Fibroblast of pulmonary artery (primary cell): ENCODE measurements at regions not wholly inside any gene's neighbourhood (a gene's known extent, or its start where the extent isn't known, plus 50 kb on each side); places are given as distances from the start of the nearest gene placed in this dataset.
A peak's percentile ranks its signal among the peaks of the same experiment; 100 is the strongest.

Experiments
- DNase-seq: peaks from one replicate; pipeline ENCODE4 v3.0.0-alpha.2; 2010; ENCODE audit warnings: low read depth
- H3K4me3 ChIP-seq: replicated peaks from 2 replicates; pipeline ENCODE4 v1.5.1; 2011; ENCODE audit warnings: low read depth, mild to moderate bottlenecking, control low read depth, low read length, moderate library complexity
- TF ChIP-seq, protein P1 (sequence below): IDR thresholded peaks from 2 replicates; pipeline ENCODE4 v1.5.1; 2011; ENCODE audit warnings: mild to moderate bottlenecking, control low read depth, low read length, inconsistent platforms; ENCODE audit errors: missing control alignments

DNA sequence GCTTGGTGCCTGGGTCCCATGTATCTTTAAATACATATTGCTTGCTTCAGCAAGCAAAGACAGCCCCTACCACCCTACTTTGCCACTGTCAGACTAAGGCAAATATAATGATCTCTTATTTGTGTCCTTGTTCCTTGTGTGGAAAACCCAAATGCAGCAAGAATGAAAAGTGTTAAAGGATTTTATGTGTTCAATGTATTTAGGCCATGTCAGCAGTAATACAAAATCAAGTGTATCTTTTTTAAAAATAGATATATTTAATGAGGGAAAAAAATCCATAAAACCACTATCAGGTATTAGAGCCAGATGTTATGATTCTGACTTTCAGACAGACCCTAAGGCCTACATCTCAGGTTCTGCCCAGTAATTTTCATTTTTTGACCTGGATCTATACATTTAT, 374.5 kb downstream of the SEC14L1 start:
- no peak overlapping the region for H3K4me3 ChIP-seq
- no peak for DNase-seq
- TF ChIP-seq, protein P1, sequence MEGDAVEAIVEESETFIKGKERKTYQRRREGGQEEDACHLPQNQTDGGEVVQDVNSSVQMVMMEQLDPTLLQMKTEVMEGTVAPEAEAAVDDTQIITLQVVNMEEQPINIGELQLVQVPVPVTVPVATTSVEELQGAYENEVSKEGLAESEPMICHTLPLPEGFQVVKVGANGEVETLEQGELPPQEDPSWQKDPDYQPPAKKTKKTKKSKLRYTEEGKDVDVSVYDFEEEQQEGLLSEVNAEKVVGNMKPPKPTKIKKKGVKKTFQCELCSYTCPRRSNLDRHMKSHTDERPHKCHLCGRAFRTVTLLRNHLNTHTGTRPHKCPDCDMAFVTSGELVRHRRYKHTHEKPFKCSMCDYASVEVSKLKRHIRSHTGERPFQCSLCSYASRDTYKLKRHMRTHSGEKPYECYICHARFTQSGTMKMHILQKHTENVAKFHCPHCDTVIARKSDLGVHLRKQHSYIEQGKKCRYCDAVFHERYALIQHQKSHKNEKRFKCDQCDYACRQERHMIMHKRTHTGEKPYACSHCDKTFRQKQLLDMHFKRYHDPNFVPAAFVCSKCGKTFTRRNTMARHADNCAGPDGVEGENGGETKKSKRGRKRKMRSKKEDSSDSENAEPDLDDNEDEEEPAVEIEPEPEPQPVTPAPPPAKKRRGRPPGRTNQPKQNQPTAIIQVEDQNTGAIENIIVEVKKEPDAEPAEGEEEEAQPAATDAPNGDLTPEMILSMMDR: no peak

DNA sequence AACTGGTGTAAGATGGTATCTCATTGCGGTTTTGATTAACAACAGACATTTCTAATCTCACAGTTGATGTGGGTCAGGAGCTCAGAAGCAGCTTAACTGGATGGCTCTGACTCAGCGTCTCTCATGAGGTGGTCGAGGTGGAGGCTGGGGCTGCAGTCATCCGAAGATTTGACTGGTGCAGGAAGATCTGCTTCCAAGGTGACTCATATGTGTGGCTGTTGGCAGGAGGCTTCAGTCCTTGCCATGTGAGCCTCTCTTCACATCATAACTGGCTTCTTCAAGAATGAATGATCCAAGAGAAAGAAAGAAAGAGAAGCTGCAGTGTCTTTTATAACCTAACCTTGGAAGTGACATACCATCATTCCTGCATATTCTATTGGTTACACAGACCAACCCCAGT, 376.1 kb downstream of the SEC14L1 start:
- H3K4me3 ChIP-seq: no peak overlapping the region
- peak; percentile 54 for DNase-seq
- TF ChIP-seq, protein P1: no peak

DNA sequence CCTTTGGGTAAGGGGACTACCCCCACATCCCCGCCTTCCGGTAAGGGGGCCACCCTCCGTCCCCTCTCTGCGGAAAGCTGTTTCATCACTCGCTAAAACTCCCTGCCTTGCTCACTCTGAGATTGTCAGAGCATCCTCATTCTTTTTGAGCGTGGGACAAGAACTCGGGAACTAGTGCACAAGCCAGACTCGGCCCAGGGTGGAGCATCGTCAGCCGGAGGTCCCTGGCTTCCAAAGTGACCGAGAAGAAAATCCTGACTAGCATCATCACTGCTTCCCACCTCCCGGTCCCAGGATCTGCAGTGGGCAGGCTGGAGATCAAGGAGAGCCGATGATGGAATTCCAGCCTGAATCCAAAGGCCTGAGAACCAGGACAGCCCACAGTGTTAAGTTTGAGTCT, 380.3 kb downstream of the SEC14L1 start:
- no peak overlapping the region for H3K4me3 ChIP-seq
- DNase-seq: no peak
- TF ChIP-seq, protein P1: no peak

DNA sequence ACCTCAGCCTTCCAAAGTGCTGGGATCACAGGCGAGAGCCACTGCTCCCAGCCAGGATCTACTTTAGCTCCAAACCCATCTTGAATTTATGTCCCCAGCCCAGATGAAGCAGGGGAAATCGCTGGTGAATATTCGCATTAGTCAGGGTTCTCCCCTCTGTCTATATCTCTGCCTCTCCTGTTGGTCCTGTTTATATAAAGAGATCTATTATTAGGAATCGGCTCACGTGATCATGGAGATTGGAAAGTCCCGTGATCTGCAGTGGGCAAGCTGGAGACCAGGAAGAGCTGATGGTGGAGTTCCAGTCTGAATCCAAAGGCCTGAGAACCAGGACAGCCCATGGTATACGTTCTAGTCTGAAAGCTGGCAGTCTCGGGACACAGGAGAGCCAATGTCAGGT, 382.8 kb downstream of the SEC14L1 start:
- TF ChIP-seq, protein P1: no peak
- DNase-seq: no peak
- no peak overlapping the region for H3K4me3 ChIP-seq

DNA sequence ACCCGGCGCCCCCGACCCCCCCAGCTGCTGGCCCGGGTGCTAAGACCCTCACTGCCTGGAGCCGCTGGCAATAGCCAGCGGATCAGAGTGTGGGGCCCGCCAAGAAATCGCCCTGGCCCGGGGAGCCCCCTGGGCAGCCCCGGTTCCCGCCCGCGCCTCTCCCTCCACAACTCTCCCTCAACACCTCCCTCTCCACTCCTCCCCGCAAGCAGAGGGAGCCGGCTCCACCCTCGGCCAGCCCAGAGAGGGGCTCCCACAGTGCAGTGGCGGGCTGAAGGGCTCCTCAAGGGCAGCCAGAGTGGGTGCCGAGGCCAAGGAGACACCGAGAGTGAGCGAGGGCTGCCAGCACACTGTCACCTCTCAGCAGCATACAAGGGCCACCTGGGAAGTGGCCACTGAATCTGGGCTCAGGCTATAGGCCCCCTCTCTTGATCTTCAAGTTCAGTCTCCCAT, 385.5 kb downstream of the SEC14L1 start:
- H3K4me3 ChIP-seq: no peak overlapping the region
- TF ChIP-seq, protein P1: no peak
- DNase-seq: no peak

DNA sequence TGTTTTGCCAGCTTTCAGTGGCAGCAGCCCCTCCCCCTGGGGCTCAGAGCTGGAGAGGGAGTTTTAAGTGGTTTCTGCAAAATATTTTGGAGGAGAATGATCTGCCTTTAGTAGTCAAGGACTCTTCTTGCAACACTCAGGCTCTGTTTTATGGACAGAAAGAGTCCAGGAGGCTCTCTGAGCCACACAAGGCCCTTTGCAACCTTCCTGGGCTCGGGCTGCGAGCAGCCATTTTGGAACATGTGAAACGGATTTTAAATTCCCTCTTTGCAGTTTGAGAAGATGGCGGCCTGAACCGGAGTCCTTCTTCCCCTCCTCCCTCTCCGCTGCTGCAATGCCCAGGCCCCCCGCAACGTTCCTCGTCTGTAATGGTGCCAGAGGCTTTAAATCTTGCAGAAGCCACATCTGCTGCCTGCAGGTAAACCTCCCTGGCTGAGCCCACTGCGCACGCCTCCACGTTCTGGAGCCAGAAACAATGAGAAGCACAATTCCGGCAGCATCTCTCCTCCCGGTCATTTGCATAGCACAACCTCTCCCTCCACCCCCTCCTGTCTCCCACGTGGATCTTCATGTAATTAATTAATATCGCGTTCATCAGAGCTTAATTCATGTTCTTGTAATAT, 386.1 kb downstream of the SEC14L1 start:
- no peak for DNase-seq
- no peak overlapping the region for H3K4me3 ChIP-seq
- TF ChIP-seq, protein P1: no peak

DNA sequence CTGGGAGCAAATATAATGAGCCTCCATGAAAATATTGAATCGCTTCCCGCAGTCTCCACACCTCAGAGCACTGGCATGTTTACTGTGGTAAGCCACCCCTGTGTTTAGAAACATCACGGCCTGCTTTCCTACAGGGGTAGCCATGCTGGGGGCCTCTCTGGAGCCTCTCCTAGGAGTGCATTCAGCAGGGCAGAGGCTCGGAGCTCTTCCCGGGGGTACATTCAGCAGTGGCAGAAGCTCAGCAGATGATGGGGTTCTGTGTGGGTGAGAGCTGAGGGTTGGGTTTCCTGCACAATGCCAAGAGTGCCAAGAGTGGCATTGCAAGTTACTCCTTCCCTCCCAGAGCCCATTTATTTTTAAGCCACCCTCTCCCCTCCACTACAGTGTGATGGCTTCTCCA, 386.6 kb downstream of the SEC14L1 start:
- DNase-seq: no peak
- H3K4me3 ChIP-seq: no peak overlapping the region
- TF ChIP-seq, protein P1: no peak
